ENCODE measurements at regions not wholly inside any gene's neighbourhood (a gene's known extent, or its start where the extent isn't known, plus 50 kb on each side); places are given as distances from the start of the nearest gene placed in this dataset.

GRCh38 chr5:134464988-134465815, 53.5 kb upstream of the CDKN2AIPNL start:
- DNase-seq (peak; percentile 63), ATAC-seq (no peak)
- no peak for TF ChIP-seq CTCF (IDR thresholded peaks at IDR 0.05)
- H3K27me3 ChIP-seq, result no peaks in the 10 kb centered on the region
- peaks cover 31% of the 10 kb centered on the region for H3K4me1 ChIP-seq
- H3K36me3 ChIP-seq, result no peaks in the 10 kb centered on the region
- H3K4me3 ChIP-seq, result peak overlapping the region; percentile 63
- intact Hi-C loops (cut with DNase I), result loop anchor here (10.0 kb wide), 1 partner anchor 50 kb away; the partner anchor contains the start of gene CDKN2AIPNL
- no peaks in the 10 kb centered on the region for H3K9me3 ChIP-seq
- H3K27ac ChIP-seq, result peak overlapping the region; percentile 100

GRCh38 chr5:134463991-134464760, 52.5 kb upstream of the CDKN2AIPNL start:
- Histone ChIP-seq H3K9me3 (no peaks in the 10 kb centered on the region), H3K27me3 (no peaks in the 10 kb centered on the region), H3K4me1 (peaks cover 31% of the 10 kb centered on the region), H3K4me3 (no peak overlapping the region), H3K36me3 (no peaks in the 10 kb centered on the region), H3K27ac (peak overlapping the region; percentile 100)
- no peak for TF ChIP-seq CTCF (IDR thresholded peaks at IDR 0.05)
- DNase-seq (peak; percentile 36), ATAC-seq (no peak)
- intact Hi-C loops (cut with DNase I), result loop anchor here (10.0 kb wide), 1 partner anchor 49 kb away; the partner anchor contains the start of gene CDKN2AIPNL

- intact Hi-C loops (cut with DNase I), result loop anchor here (10.0 kb wide), 1 partner anchor 48 kb away; the partner anchor contains the start of gene CDKN2AIPNL
- ATAC-seq, result no peak
- Histone ChIP-seq H3K9me3 (no peaks in the 10 kb centered on the region), H3K4me3 (no peak overlapping the region), H3K27me3 (no peaks in the 10 kb centered on the region), H3K27ac (no peak overlapping the region), H3K4me1 (peaks cover 31% of the 10 kb centered on the region), H3K36me3 (no peaks in the 10 kb centered on the region)
- DNase-seq, result peak; percentile 41
- no peak for TF ChIP-seq CTCF (IDR thresholded peaks at IDR 0.05)
Measured at GRCh38 chr5:134463176-134463720, 51.6 kb upstream of the CDKN2AIPNL start.

DNA sequence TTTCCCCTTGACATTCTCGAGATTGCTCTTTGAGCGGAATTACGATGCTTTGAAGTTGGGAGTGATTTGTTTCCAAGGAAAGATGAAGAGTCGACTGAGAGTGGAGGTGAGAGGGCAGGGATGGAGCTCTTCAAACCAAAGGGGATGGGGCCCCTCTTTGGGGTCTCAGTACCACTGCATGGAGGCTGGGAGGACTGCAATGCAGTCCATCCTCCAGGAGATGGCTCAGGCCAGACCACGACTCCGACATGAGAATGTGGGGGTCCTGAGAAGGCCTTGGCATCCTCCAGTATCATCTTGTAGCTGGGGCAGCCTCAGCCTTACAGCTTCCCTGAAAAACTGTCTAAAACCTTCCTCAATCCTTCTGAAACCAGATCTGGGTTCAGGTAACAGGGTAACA, 51.1 kb upstream of the CDKN2AIPNL start:
- no peak overlapping the region for H3K27ac ChIP-seq
- H3K27me3 ChIP-seq, result no peaks in the 10 kb centered on the region
- peaks cover 31% of the 10 kb centered on the region for H3K4me1 ChIP-seq
- intact Hi-C loops (cut with DNase I), result loop anchor here (10.0 kb wide), 1 partner anchor 48 kb away; the partner anchor contains the start of gene CDKN2AIPNL
- no peaks in the 10 kb centered on the region for H3K9me3 ChIP-seq
- no peak overlapping the region for H3K4me3 ChIP-seq
- DNase-seq (no peak), ATAC-seq (no peak)
- no peaks in the 10 kb centered on the region for H3K36me3 ChIP-seq
- no peak for TF ChIP-seq CTCF (IDR thresholded peaks at IDR 0.05)

- ATAC-seq (no peak), DNase-seq (peak; percentile 11)
- TF ChIP-seq CTCF (IDR thresholded peaks at IDR 0.05), result no peak
- H3K27ac ChIP-seq, result no peak overlapping the region
- peaks cover 27% of the 10 kb centered on the region for H3K4me1 ChIP-seq
- intact Hi-C loops (cut with DNase I), result loop anchor here (10.0 kb wide), 1 partner anchor 47 kb away; the partner anchor contains the start of gene CDKN2AIPNL
- no peak overlapping the region for H3K4me3 ChIP-seq
- no peaks in the 10 kb centered on the region for H3K36me3 ChIP-seq
- no peaks in the 10 kb centered on the region for H3K27me3 ChIP-seq
- H3K9me3 ChIP-seq, result no peaks in the 10 kb centered on the region
Measured at GRCh38 chr5:134462047-134462575, 50.4 kb upstream of the CDKN2AIPNL start.
